Bronchial epithelial cell (primary cell): ENCODE measurements at regions not wholly inside any gene's neighbourhood (a gene's known extent, or its start where the extent isn't known, plus 50 kb on each side); places are given as distances from the start of the nearest gene placed in this dataset.
A peak's percentile ranks its signal among the peaks of the same experiment; 100 is the strongest.

Source experiments
- DNase-seq: peaks from one replicate; pipeline ENCODE4 v3.0.0-alpha.2; 2010; ENCODE audit warnings: low read depth
- FAIRE-seq: peaks from 2 replicates; lab custom pipeline; 2011; peaks lifted over from hg19 to GRCh38; lab: Jason Lieb, UNC
- H3K27me3 ChIP-seq: 2 replicates; pipeline ENCODE4 v1.5.1; 2011; ENCODE audit warnings: low read length; ENCODE audit not compliant: control insufficient read depth, insufficient read depth
- H3K36me3 ChIP-seq: 2 replicates; pipeline ENCODE4 v1.5.1; 2011; ENCODE audit warnings: low read length; ENCODE audit not compliant: control insufficient read depth, insufficient read depth
- H3K4me3 ChIP-seq: 2 replicates; pipeline ENCODE4 v1.5.1; 2011; ENCODE audit warnings: mild to moderate bottlenecking, low read depth, low read length, control low read depth
- TF ChIP-seq, protein P1 (sequence below): IDR thresholded peaks from 2 replicates; pipeline ENCODE4 v1.5.1; 2011; ENCODE audit warnings: mild to moderate bottlenecking, moderate library complexity, low read length, control low read depth, inconsistent platforms; ENCODE audit not compliant: insufficient read depth, severe bottlenecking

DNA sequence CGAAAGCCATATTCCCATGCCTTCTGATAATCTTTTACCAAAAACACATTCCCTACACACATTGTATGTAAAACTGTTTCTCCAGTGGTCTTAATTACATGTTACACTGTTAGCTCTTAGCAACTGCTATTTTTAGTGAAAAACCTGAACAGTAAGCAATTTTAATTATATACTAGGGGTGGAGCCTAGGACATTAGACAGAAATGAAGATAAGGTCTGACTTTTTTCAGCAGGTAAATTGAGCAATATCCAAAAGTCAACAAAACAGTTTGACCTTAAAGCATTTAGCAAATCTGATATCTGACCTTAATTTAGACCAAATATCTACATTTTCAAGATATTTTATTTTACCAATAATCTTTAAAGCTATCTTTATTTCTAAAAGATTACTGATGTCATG is 60.2 kb downstream of the PDE6H start:
- H3K36me3 ChIP-seq: no peaks in the 10 kb centered on the region
- DNase-seq (no peak), FAIRE-seq (no peak)
- TF ChIP-seq, protein P1, sequence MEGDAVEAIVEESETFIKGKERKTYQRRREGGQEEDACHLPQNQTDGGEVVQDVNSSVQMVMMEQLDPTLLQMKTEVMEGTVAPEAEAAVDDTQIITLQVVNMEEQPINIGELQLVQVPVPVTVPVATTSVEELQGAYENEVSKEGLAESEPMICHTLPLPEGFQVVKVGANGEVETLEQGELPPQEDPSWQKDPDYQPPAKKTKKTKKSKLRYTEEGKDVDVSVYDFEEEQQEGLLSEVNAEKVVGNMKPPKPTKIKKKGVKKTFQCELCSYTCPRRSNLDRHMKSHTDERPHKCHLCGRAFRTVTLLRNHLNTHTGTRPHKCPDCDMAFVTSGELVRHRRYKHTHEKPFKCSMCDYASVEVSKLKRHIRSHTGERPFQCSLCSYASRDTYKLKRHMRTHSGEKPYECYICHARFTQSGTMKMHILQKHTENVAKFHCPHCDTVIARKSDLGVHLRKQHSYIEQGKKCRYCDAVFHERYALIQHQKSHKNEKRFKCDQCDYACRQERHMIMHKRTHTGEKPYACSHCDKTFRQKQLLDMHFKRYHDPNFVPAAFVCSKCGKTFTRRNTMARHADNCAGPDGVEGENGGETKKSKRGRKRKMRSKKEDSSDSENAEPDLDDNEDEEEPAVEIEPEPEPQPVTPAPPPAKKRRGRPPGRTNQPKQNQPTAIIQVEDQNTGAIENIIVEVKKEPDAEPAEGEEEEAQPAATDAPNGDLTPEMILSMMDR: no peak
- H3K4me3 ChIP-seq: no peak overlapping the region
- no peaks in the 10 kb centered on the region for H3K27me3 ChIP-seq

- Histone ChIP-seq H3K27me3 (no peaks in the 10 kb centered on the region), H3K36me3 (no peaks in the 10 kb centered on the region), H3K4me3 (no peak overlapping the region)
- DNase-seq: no peak
- TF ChIP-seq, protein P1: no peak
- FAIRE-seq: no peak
Observed at GRCh38 chr12:15033641-15034040, 60.8 kb downstream of the PDE6H start.

- FAIRE-seq: no peak
- TF ChIP-seq, protein P1: no peak
- Histone ChIP-seq H3K27me3 (no peaks in the 10 kb centered on the region), H3K36me3 (no peaks in the 10 kb centered on the region), H3K4me3 (no peak overlapping the region)
- DNase-seq: no peak
Observed at GRCh38 chr12:15035185-15035584, 62.3 kb downstream of the PDE6H start.

- FAIRE-seq (no peak), DNase-seq (peak; percentile 63)
- Histone ChIP-seq H3K36me3 (no peaks in the 10 kb centered on the region), H3K27me3 (no peaks in the 10 kb centered on the region), H3K4me3 (no peak overlapping the region)
- TF ChIP-seq, protein P1: no peak
Observed at GRCh38 chr12:15037091-15037687, 64.3 kb downstream of the PDE6H start.

GRCh38 chr12:15038137-15038536 is 65.3 kb downstream of the PDE6H start:
- Histone ChIP-seq H3K27me3 (no peaks in the 10 kb centered on the region), H3K36me3 (no peaks in the 10 kb centered on the region), H3K4me3 (no peak overlapping the region)
- no peak for DNase-seq
- TF ChIP-seq, protein P1: no peak
- FAIRE-seq: no peak

- Histone ChIP-seq H3K36me3 (no peaks in the 10 kb centered on the region), H3K4me3 (no peak overlapping the region), H3K27me3 (no peaks in the 10 kb centered on the region)
- FAIRE-seq (no peak), DNase-seq (no peak)
- TF ChIP-seq, protein P1: no peak
Observed at GRCh38 chr12:15044471-15044870, 71.6 kb downstream of the PDE6H start.
